ENCODE measurements at regions not wholly inside any gene's neighbourhood (a gene's known extent, or its start where the extent isn't known, plus 50 kb on each side); places are given as distances from the start of the nearest gene placed in this dataset.

DNA sequence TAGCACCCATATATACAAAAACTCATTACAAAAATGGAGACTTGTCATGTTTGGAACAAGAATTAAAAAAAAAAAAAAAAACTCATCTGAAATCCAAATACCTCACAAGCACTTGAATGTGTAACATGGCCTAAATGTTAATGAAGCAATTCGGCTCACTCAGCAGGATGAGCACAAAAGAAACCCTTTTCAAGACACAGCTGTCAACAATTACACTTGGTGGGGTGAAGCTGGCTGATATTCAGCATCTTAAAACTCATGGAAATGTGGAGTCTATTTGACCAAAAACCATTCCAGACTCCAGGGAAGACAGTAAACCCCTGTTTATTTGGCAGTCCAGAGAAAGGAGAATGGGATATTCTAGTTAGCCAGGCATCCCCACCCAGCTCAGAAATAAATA, 205.4 kb upstream of the TSC22D2 start (continued):
- TF ChIP-seq, protein P1, sequence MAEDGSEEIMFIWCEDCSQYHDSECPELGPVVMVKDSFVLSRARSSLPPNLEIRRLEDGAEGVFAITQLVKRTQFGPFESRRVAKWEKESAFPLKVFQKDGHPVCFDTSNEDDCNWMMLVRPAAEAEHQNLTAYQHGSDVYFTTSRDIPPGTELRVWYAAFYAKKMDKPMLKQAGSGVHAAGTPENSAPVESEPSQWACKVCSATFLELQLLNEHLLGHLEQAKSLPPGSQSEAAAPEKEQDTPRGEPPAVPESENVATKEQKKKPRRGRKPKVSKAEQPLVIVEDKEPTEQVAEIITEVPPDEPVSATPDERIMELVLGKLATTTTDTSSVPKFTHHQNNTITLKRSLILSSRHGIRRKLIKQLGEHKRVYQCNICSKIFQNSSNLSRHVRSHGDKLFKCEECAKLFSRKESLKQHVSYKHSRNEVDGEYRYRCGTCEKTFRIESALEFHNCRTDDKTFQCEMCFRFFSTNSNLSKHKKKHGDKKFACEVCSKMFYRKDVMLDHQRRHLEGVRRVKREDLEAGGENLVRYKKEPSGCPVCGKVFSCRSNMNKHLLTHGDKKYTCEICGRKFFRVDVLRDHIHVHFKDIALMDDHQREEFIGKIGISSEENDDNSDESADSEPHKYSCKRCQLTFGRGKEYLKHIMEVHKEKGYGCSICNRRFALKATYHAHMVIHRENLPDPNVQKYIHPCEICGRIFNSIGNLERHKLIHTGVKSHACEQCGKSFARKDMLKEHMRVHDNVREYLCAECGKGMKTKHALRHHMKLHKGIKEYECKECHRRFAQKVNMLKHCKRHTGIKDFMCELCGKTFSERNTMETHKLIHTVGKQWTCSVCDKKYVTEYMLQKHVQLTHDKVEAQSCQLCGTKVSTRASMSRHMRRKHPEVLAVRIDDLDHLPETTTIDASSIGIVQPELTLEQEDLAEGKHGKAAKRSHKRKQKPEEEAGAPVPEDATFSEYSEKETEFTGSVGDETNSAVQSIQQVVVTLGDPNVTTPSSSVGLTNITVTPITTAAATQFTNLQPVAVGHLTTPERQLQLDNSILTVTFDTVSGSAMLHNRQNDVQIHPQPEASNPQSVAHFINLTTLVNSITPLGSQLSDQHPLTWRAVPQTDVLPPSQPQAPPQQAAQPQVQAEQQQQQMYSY (CRISPR knock-in tag; IDR thresholded peaks at IDR 0.05): no peak
- no peak for TF ChIP-seq ETV6 (CRISPR knock-in tag; IDR thresholded peaks at IDR 0.05)

DNA sequence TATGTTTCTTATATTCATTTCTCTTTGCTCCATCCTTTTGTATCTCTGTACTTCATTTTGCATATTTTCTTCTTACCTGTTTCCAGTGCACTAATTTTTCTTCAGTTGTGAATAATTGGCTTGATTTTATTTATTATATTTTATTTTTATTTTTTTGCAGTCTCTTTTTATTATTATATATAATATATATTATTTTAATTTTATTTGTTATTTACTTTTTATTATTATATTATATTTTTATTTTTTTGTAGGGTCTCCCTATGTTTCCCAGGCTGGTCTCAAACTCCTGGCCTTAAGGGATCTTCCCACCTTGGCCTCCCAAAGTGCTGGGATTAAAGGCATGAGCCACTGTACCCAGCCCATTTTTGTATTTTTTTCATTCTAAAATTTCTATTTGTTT, 213.1 kb upstream of the TSC22D2 start:
- H3K4me1 Mint-ChIP-seq: peaks cover 21% of the 10 kb centered on the region
- H3K27ac Mint-ChIP-seq: no peak overlapping the region
- DNase-seq (ENCODE audit: low spot score): no peak
- H3K36me3 Mint-ChIP-seq: no peaks in the 10 kb centered on the region
- no peak overlapping the region for H3K4me3 Mint-ChIP-seq
- TF ChIP-seq, protein P1 (CRISPR knock-in tag; IDR thresholded peaks at IDR 0.05): no peak
- TF ChIP-seq ZNF317 (CRISPR knock-in tag; IDR thresholded peaks at IDR 0.05; ENCODE audit: borderline replicate concordance, low read depth) (no peak), TP53 (CRISPR knock-in tag; IDR thresholded peaks at IDR 0.05) (no peak), HMGA2 (CRISPR knock-in tag; IDR thresholded peaks at IDR 0.05) (peak; percentile 97), SP1 (CRISPR knock-in tag; conservative IDR thresholded peaks at IDR 0.05) (no peak)
- no peak for ATAC-seq
- peaks cover 8% of the 10 kb centered on the region for H3K9me3 Mint-ChIP-seq
- H3K27me3 Mint-ChIP-seq (ENCODE audit: low read depth): no peaks in the 10 kb centered on the region
- CTCF ChIA-PET: no interaction called here
- POLR2A ChIA-PET: no interaction called here

DNA sequence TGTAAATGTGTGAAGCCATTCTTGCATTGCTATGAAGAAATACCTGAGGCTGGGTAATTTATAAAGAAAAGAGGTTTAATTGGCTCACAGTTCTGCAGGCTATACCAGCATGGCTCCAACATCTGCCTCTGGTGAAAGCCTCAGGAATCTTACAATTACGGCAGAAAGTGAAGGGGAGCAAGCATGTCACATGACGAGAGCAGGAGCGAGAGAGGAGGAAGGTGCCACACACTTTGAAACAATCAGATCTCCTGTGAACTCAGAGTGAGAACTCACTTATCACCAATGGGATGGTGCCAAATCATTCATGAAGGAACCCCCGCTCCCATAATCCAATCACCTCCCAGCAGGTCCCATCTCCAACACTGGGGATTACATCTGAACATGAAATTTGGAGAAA, 213.6 kb upstream of the TSC22D2 start:
- Mint-ChIP-seq H3K27me3 (ENCODE audit: low read depth) (no peaks in the 10 kb centered on the region), H3K9me3 (peaks cover 12% of the 10 kb centered on the region), H3K36me3 (peaks cover 3% of the 10 kb centered on the region), H3K4me1 (peaks cover 21% of the 10 kb centered on the region), H3K4me3 (no peak overlapping the region), H3K27ac (no peak overlapping the region)
- DNase-seq (ENCODE audit: low spot score) (no peak), ATAC-seq (peak; percentile 43)
- CTCF ChIA-PET: no interaction called here
- POLR2A ChIA-PET: no interaction called here
- TF ChIP-seq, protein P2, sequence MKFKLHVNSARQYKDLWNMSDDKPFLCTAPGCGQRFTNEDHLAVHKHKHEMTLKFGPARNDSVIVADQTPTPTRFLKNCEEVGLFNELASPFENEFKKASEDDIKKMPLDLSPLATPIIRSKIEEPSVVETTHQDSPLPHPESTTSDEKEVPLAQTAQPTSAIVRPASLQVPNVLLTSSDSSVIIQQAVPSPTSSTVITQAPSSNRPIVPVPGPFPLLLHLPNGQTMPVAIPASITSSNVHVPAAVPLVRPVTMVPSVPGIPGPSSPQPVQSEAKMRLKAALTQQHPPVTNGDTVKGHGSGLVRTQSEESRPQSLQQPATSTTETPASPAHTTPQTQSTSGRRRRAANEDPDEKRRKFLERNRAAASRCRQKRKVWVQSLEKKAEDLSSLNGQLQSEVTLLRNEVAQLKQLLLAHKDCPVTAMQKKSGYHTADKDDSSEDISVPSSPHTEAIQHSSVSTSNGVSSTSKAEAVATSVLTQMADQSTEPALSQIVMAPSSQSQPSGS (CRISPR knock-in tag; IDR thresholded peaks at IDR 0.05; ENCODE audit: borderline replicate concordance, low read depth): no peak
- TF ChIP-seq SMAD3 (CRISPR knock-in tag; IDR thresholded peaks at IDR 0.05; ENCODE audit: borderline replicate concordance) (no peak), ETV6 (CRISPR knock-in tag; IDR thresholded peaks at IDR 0.05) (no peak), ESRRA (CRISPR knock-in tag; IDR thresholded peaks at IDR 0.05; ENCODE audit: borderline replicate concordance) (no peak), CBFB (CRISPR knock-in tag; IDR thresholded peaks at IDR 0.05; ENCODE audit: low read depth) (no peak), ZNF396 (CRISPR knock-in tag; IDR thresholded peaks at IDR 0.05; ENCODE audit: borderline replicate concordance) (no peak), ZNF121 (CRISPR knock-in tag; IDR thresholded peaks at IDR 0.05) (no peak)
- TF ChIP-seq, protein P3, sequence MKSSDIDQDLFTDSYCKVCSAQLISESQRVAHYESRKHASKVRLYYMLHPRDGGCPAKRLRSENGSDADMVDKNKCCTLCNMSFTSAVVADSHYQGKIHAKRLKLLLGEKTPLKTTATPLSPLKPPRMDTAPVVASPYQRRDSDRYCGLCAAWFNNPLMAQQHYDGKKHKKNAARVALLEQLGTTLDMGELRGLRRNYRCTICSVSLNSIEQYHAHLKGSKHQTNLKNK (CRISPR knock-in tag; IDR thresholded peaks at IDR 0.05): no peak
- TF ChIP-seq, protein P4, sequence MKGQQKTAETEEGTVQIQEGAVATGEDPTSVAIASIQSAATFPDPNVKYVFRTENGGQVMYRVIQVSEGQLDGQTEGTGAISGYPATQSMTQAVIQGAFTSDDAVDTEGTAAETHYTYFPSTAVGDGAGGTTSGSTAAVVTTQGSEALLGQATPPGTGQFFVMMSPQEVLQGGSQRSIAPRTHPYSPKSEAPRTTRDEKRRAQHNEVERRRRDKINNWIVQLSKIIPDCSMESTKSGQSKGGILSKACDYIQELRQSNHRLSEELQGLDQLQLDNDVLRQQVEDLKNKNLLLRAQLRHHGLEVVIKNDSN (CRISPR knock-in tag; IDR thresholded peaks at IDR 0.05): peak; percentile 44; the same call in 1 of the 2 replicates
- TF ChIP-seq, protein P5, sequence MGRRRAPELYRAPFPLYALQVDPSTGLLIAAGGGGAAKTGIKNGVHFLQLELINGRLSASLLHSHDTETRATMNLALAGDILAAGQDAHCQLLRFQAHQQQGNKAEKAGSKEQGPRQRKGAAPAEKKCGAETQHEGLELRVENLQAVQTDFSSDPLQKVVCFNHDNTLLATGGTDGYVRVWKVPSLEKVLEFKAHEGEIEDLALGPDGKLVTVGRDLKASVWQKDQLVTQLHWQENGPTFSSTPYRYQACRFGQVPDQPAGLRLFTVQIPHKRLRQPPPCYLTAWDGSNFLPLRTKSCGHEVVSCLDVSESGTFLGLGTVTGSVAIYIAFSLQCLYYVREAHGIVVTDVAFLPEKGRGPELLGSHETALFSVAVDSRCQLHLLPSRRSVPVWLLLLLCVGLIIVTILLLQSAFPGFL (CRISPR knock-in tag; IDR thresholded peaks at IDR 0.05; ENCODE audit: borderline replicate concordance): no peak
- TF ChIP-seq, protein P6, sequence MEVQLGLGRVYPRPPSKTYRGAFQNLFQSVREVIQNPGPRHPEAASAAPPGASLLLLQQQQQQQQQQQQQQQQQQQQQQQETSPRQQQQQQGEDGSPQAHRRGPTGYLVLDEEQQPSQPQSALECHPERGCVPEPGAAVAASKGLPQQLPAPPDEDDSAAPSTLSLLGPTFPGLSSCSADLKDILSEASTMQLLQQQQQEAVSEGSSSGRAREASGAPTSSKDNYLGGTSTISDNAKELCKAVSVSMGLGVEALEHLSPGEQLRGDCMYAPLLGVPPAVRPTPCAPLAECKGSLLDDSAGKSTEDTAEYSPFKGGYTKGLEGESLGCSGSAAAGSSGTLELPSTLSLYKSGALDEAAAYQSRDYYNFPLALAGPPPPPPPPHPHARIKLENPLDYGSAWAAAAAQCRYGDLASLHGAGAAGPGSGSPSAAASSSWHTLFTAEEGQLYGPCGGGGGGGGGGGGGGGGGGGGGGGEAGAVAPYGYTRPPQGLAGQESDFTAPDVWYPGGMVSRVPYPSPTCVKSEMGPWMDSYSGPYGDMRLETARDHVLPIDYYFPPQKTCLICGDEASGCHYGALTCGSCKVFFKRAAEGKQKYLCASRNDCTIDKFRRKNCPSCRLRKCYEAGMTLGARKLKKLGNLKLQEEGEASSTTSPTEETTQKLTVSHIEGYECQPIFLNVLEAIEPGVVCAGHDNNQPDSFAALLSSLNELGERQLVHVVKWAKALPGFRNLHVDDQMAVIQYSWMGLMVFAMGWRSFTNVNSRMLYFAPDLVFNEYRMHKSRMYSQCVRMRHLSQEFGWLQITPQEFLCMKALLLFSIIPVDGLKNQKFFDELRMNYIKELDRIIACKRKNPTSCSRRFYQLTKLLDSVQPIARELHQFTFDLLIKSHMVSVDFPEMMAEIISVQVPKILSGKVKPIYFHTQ (CRISPR knock-in tag; IDR thresholded peaks at IDR 0.05): no peak
- TF ChIP-seq, protein P7, sequence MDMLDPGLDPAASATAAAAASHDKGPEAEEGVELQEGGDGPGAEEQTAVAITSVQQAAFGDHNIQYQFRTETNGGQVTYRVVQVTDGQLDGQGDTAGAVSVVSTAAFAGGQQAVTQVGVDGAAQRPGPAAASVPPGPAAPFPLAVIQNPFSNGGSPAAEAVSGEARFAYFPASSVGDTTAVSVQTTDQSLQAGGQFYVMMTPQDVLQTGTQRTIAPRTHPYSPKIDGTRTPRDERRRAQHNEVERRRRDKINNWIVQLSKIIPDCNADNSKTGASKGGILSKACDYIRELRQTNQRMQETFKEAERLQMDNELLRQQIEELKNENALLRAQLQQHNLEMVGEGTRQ (CRISPR knock-in tag; IDR thresholded peaks at IDR 0.05): peak; percentile 65
